GM23338 (cell line): ENCODE measurements at regions not wholly inside any gene's neighbourhood (a gene's known extent, or its start where the extent isn't known, plus 50 kb on each side); places are given as distances from the start of the nearest gene placed in this dataset.

ENCODE experiments used
- ATAC-seq: fragments of 200-7000 bp; cut with Tn5 transposase; 3 replicates; pipeline ENCODE4 v1.9.1; 2020
- DNase-seq: peaks from one replicate; pipeline ENCODE4 v3.0.0-alpha.2; 2015; ENCODE audit warnings: low spot score
- H2AFZ ChIP-seq: fragments of 200-600 bp; sonication (generic); 2 replicates; pipeline ENCODE4 v1.8.0; 2016; ENCODE audit warnings: antibody characterized with exemption, mild to moderate bottlenecking, moderate library complexity
- H3F3A ChIP-seq: fragments of 200-600 bp; sonication (generic); replicated peaks from 2 replicates; pipeline ENCODE4 v1.8.0; 2017; ENCODE audit warnings: antibody characterized with exemption, mixed run types, low read depth
- H3K27ac ChIP-seq: fragments of 200-600 bp; sonication (generic); 2 replicates; pipeline ENCODE4 v1.6.1; 2016; ENCODE audit warnings: low read depth
- H3K27me3 ChIP-seq: fragments of 200-600 bp; sonication (generic); 2 replicates; pipeline ENCODE4 v1.8.0; 2016; ENCODE audit warnings: mild to moderate bottlenecking, mixed run types, moderate library complexity; ENCODE audit not compliant: insufficient read depth
- H3K36me3 ChIP-seq: fragments of 200-600 bp; sonication (generic); 2 replicates; pipeline ENCODE4 v1.8.0; 2016; ENCODE audit warnings: mild to moderate bottlenecking; ENCODE audit not compliant: insufficient read depth
- H3K4me1 ChIP-seq: fragments of 200-600 bp; sonication (generic); 2 replicates; pipeline ENCODE4 v1.8.0; 2016; ENCODE audit warnings: mild to moderate bottlenecking, moderate library complexity; ENCODE audit not compliant: insufficient read depth
- H3K4me2 ChIP-seq: fragments of 200-600 bp; sonication (generic); 2 replicates; pipeline ENCODE4 v1.7.1; 2017; ENCODE audit warnings: mixed run types
- H3K4me3 ChIP-seq: fragments of 200-600 bp; sonication (generic); 2 replicates; pipeline ENCODE4 v1.6.1; 2016; ENCODE audit warnings: mixed run types
- H3K79me2 ChIP-seq: fragments of 200-600 bp; sonication (generic); replicated peaks from 2 replicates; pipeline ENCODE4 v1.8.0; 2017; ENCODE audit warnings: mild to moderate bottlenecking; ENCODE audit not compliant: insufficient read depth
- H3K9me2 ChIP-seq: fragments of 200-600 bp; sonication (generic); 2 replicates; pipeline ENCODE4 v1.8.0; 2017; ENCODE audit not compliant: insufficient read depth
- H4K20me1 ChIP-seq: fragments of 200-600 bp; sonication (generic); replicated peaks from 2 replicates; pipeline ENCODE4 v1.8.0; 2017; ENCODE audit warnings: mild to moderate bottlenecking; ENCODE audit not compliant: insufficient read depth
- H3K27ac Mint-ChIP-seq: 2 replicates; pipeline ENCODE4 v1.8.0; 2020; ENCODE audit warnings: inconsistent platforms, mild to moderate bottlenecking, moderate library complexity, mixed read lengths
- H3K27me3 Mint-ChIP-seq: 3 replicates; pipeline ENCODE4 v1.8.0; 2022; ENCODE audit warnings: low read depth, mild to moderate bottlenecking, moderate library complexity, mixed read lengths, inconsistent platforms; ENCODE audit not compliant: insufficient read depth, poor library complexity
- H3K36me3 Mint-ChIP-seq: 3 replicates; pipeline ENCODE4 v1.8.0; 2021; ENCODE audit warnings: low read depth, mild to moderate bottlenecking, inconsistent platforms, moderate library complexity, mixed read lengths
- H3K4me1 Mint-ChIP-seq: 3 replicates; pipeline ENCODE4 v1.8.0; 2020; ENCODE audit warnings: mild to moderate bottlenecking, inconsistent platforms, mixed read lengths
- H3K4me3 Mint-ChIP-seq: 3 replicates; pipeline ENCODE4 v1.8.0; 2021; ENCODE audit warnings: moderate library complexity, mild to moderate bottlenecking, inconsistent platforms, mixed read lengths
- H3K9me3 Mint-ChIP-seq: 3 replicates; pipeline ENCODE4 v1.8.0; 2020; ENCODE audit warnings: moderate library complexity, mild to moderate bottlenecking, inconsistent platforms, mixed read lengths
- EZH2 ChIP-seq: fragments of 200-600 bp; sonication (generic); IDR thresholded peaks from one replicate; pipeline ENCODE4 v1.8.0; 2017; ENCODE audit warnings: antibody characterized with exemption, mild to moderate bottlenecking, low read depth; ENCODE audit not compliant: unreplicated experiment
- EZH2phosphoT487 ChIP-seq: fragments of 200-600 bp; sonication (generic); IDR thresholded peaks from one replicate; pipeline ENCODE4 v1.8.1; 2018; ENCODE audit warnings: antibody characterized with exemption; ENCODE audit not compliant: unreplicated experiment
- JUNB ChIP-seq: IDR thresholded peaks from one replicate; pipeline ENCODE4 v1.6.1; 2016; ENCODE audit warnings: antibody characterized with exemption; ENCODE audit not compliant: unreplicated experiment
- POLR2AphosphoS5 ChIP-seq: IDR thresholded peaks from 2 replicates; pipeline ENCODE4 v1.6.1; 2016; ENCODE audit warnings: antibody characterized with exemption, low read depth
- STAT1 ChIP-seq: IDR thresholded peaks from one replicate; pipeline ENCODE4 v1.6.1; 2016; ENCODE audit warnings: antibody characterized with exemption; ENCODE audit not compliant: unreplicated experiment
- TF ChIP-seq, protein P1 (sequence below): fragments of 250-450 bp; sonication (Bioruptor Pico); IDR thresholded peaks from 2 replicates; pipeline ENCODE4 v1.5.0; 2020; ENCODE audit warnings: mild to moderate bottlenecking, moderate library complexity
- TF ChIP-seq, protein P2 (sequence below), 2 experiments: fragments of 200-600 bp in 1 of 2; sonication (generic) in 1 of 2; conservative IDR thresholded peaks; 2 replicates each; pipeline versions ENCODE4 v1.5.1 to v1.6.1; 2016 to 2017; ENCODE audit warnings: antibody characterized with exemption in 2 of 2, low read depth in 2 of 2, mild to moderate bottlenecking in 2 of 2, moderate library complexity in 1 of 2

DNA sequence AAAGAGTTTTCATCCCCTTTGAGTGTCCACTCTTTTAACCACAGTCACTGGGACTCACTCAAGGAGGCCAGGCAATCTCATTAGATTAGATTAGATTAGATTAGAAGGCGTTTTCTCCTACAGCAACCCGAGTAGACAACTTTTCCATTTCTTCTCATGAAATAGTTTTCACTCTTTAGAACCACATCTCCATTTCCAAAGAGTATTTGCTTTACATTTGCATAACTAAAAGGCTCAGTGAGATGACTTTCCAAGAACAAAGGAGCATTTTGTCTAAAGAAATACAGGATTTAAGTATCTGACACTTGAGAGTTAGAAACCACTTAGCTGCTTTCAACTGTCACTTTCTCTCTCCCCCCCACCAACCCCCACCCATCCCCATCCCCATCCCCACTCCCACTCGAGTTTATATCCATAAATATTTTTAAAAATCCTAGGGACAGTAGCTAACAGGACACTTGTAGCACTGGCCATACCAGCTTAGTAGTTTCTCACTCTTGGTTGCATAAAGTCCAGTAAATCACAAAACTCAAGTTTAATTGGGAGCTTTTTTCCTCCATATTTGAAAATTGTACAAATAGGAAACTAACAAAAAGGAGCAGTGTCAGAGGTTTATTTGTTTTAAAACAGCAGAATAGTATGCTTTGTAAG, 2202.9 kb upstream of the WWC1 start (continued):
- TF ChIP-seq, protein P1, sequence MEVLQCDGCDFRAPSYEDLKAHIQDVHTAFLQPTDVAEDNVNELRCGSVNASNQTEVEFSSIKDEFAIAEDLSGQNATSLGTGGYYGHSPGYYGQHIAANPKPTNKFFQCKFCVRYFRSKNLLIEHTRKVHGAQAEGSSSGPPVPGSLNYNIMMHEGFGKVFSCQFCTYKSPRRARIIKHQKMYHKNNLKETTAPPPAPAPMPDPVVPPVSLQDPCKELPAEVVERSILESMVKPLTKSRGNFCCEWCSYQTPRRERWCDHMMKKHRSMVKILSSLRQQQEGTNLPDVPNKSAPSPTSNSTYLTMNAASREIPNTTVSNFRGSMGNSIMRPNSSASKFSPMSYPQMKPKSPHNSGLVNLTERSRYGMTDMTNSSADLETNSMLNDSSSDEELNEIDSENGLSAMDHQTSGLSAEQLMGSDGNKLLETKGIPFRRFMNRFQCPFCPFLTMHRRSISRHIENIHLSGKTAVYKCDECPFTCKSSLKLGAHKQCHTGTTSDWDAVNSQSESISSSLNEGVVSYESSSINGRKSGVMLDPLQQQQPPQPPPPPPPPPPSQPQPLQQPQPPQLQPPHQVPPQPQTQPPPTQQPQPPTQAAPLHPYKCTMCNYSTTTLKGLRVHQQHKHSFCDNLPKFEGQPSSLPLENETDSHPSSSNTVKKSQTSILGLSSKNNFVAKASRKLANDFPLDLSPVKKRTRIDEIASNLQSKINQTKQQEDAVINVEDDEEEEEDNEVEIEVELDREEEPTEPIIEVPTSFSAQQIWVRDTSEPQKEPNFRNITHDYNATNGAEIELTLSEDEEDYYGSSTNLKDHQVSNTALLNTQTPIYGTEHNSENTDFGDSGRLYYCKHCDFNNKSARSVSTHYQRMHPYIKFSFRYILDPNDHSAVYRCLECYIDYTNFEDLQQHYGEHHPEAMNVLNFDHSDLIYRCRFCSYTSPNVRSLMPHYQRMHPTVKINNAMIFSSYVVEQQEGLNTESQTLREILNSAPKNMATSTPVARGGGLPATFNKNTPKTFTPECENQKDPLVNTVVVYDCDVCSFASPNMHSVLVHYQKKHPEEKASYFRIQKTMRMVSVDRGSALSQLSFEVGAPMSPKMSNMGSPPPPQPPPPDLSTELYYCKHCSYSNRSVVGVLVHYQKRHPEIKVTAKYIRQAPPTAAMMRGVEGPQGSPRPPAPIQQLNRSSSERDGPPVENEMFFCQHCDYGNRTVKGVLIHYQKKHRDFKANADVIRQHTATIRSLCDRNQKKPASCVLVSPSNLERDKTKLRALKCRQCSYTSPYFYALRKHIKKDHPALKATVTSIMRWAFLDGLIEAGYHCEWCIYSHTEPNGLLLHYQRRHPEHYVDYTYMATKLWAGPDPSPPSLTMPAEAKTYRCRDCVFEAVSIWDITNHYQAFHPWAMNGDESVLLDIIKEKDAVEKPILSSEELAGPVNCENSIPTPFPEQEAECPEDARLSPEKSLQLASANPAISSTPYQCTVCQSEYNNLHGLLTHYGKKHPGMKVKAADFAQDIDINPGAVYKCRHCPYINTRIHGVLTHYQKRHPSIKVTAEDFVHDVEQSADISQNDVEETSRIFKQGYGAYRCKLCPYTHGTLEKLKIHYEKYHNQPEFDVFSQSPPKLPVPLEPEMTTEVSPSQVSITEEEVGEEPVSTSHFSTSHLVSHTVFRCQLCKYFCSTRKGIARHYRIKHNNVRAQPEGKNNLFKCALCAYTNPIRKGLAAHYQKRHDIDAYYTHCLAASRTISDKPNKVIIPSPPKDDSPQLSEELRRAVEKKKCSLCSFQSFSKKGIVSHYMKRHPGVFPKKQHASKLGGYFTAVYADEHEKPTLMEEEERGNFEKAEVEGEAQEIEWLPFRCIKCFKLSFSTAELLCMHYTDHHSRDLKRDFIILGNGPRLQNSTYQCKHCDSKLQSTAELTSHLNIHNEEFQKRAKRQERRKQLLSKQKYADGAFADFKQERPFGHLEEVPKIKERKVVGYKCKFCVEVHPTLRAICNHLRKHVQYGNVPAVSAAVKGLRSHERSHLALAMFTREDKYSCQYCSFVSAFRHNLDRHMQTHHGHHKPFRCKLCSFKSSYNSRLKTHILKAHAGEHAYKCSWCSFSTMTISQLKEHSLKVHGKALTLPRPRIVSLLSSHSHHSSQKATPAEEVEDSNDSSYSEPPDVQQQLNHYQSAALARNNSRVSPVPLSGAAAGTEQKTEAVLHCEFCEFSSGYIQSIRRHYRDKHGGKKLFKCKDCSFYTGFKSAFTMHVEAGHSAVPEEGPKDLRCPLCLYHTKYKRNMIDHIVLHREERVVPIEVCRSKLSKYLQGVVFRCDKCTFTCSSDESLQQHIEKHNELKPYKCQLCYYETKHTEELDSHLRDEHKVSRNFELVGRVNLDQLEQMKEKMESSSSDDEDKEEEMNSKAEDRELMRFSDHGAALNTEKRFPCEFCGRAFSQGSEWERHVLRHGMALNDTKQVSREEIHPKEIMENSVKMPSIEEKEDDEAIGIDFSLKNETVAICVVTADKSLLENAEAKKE, result peak; percentile 9; the same call in 1 of the 2 replicates

DNA sequence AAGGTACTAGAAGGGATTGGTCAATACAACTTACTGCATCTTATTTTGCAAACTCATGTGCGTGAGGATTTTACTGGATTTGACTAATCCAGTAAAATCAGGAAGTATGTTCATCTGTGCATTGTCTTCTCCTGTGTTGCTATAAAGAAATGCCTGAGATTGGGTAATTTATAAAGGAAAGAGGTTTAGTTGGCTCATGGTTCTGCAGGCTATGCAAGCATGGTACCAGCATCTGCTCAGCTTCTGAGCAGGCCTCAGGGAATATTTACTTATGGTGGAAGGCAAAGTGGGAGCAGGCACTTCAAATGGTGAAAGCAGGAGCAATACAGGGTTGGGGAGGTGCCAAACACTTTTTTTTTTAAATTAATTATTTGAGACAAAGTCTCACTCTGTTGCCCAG, 2199.5 kb upstream of the WWC1 start:
- no peaks in the 10 kb centered on the region for H3K79me2 ChIP-seq
- no peak overlapping the region for H3K4me3 ChIP-seq
- H3K36me3 Mint-ChIP-seq, result peaks cover 30% of the 10 kb centered on the region
- H3K4me1 Mint-ChIP-seq, result peaks cover 24% of the 10 kb centered on the region
- H3K9me3 Mint-ChIP-seq, result peaks cover 27% of the 10 kb centered on the region
- no peaks in the 10 kb centered on the region; the same call in 1 of the 2 replicates for H3K9me2 ChIP-seq
- H3K4me2 ChIP-seq, result no peak overlapping the region
- H3K36me3 ChIP-seq, result no peaks in the 10 kb centered on the region
- H3K27me3 ChIP-seq, result peaks cover 17% of the 10 kb centered on the region
- H3K27ac Mint-ChIP-seq, result no peak overlapping the region
- H4K20me1 ChIP-seq, result no peaks in the 10 kb centered on the region
- H2AFZ ChIP-seq, result no peak overlapping the region
- DNase-seq (no peak), ATAC-seq (no peak)
- no peaks in the 10 kb centered on the region for H3F3A ChIP-seq
- no peak overlapping the region for H3K27ac ChIP-seq
- peaks cover 18% of the 10 kb centered on the region for H3K4me1 ChIP-seq
- H3K4me3 Mint-ChIP-seq, result no peak overlapping the region
- peaks cover 6% of the 10 kb centered on the region for H3K27me3 Mint-ChIP-seq
- no peak for TF ChIP-seq JUNB
- TF ChIP-seq, protein P2, sequence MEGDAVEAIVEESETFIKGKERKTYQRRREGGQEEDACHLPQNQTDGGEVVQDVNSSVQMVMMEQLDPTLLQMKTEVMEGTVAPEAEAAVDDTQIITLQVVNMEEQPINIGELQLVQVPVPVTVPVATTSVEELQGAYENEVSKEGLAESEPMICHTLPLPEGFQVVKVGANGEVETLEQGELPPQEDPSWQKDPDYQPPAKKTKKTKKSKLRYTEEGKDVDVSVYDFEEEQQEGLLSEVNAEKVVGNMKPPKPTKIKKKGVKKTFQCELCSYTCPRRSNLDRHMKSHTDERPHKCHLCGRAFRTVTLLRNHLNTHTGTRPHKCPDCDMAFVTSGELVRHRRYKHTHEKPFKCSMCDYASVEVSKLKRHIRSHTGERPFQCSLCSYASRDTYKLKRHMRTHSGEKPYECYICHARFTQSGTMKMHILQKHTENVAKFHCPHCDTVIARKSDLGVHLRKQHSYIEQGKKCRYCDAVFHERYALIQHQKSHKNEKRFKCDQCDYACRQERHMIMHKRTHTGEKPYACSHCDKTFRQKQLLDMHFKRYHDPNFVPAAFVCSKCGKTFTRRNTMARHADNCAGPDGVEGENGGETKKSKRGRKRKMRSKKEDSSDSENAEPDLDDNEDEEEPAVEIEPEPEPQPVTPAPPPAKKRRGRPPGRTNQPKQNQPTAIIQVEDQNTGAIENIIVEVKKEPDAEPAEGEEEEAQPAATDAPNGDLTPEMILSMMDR (conservative IDR thresholded peaks at IDR 0.05; ENCODE audit: low read depth in 2 of 2), result no peak
- no peak for TF ChIP-seq EZH2phosphoT487
- TF ChIP-seq, protein P1, result no peak
- no peak for TF ChIP-seq POLR2AphosphoS5
- TF ChIP-seq STAT1, result no peak
- no peak for TF ChIP-seq EZH2
